Glutamatergic neuron (in vitro differentiated cells): ENCODE measurements at regions not wholly inside any gene's neighbourhood (a gene's known extent, or its start where the extent isn't known, plus 50 kb on each side); places are given as distances from the start of the nearest gene placed in this dataset.

Experiments used
- DNase-seq: peaks from one replicate; pipeline ENCODE4 v3.0.0; 2022
- H3K27ac Mint-ChIP-seq: one replicate; pipeline ENCODE4 v1.8.0; 2020; ENCODE audit warnings: mild to moderate bottlenecking, mixed read lengths, inconsistent platforms; ENCODE audit not compliant: unreplicated experiment
- H3K27me3 Mint-ChIP-seq: one replicate; pipeline ENCODE4 v1.8.0; 2020; ENCODE audit warnings: mild to moderate bottlenecking, moderate library complexity, mixed read lengths, inconsistent platforms; ENCODE audit not compliant: unreplicated experiment
- H3K36me3 Mint-ChIP-seq: one replicate; pipeline ENCODE4 v1.8.0; 2020; ENCODE audit warnings: mild to moderate bottlenecking, mixed read lengths, inconsistent platforms; ENCODE audit not compliant: unreplicated experiment
- H3K4me1 Mint-ChIP-seq: one replicate; pipeline ENCODE4 v1.8.0; 2020; ENCODE audit warnings: mild to moderate bottlenecking, low read depth, mixed read lengths, inconsistent platforms; ENCODE audit not compliant: unreplicated experiment
- H3K4me3 Mint-ChIP-seq: one replicate; pipeline ENCODE4 v1.8.0; 2020; ENCODE audit warnings: mild to moderate bottlenecking, mixed read lengths, inconsistent platforms; ENCODE audit not compliant: unreplicated experiment
- H3K9me3 Mint-ChIP-seq: one replicate; pipeline ENCODE4 v1.8.0; 2020; ENCODE audit warnings: mild to moderate bottlenecking, moderate library complexity, mixed read lengths, inconsistent platforms; ENCODE audit not compliant: unreplicated experiment
- TF ChIP-seq, protein P1 (sequence below): fragments of 200-600 bp; sonication (generic); IDR thresholded peaks from one replicate; pipeline ENCODE4 v1.5.0; 2021; ENCODE audit not compliant: partially characterized antibody, unreplicated experiment

- Mint-ChIP-seq H3K4me3 (no peak overlapping the region), H3K27ac (no peak overlapping the region), H3K36me3 (peaks cover 4% of the 10 kb centered on the region), H3K4me1 (no peaks in the 10 kb centered on the region), H3K27me3 (peaks cover 9% of the 10 kb centered on the region), H3K9me3 (peaks cover 19% of the 10 kb centered on the region)
- TF ChIP-seq, protein P1, sequence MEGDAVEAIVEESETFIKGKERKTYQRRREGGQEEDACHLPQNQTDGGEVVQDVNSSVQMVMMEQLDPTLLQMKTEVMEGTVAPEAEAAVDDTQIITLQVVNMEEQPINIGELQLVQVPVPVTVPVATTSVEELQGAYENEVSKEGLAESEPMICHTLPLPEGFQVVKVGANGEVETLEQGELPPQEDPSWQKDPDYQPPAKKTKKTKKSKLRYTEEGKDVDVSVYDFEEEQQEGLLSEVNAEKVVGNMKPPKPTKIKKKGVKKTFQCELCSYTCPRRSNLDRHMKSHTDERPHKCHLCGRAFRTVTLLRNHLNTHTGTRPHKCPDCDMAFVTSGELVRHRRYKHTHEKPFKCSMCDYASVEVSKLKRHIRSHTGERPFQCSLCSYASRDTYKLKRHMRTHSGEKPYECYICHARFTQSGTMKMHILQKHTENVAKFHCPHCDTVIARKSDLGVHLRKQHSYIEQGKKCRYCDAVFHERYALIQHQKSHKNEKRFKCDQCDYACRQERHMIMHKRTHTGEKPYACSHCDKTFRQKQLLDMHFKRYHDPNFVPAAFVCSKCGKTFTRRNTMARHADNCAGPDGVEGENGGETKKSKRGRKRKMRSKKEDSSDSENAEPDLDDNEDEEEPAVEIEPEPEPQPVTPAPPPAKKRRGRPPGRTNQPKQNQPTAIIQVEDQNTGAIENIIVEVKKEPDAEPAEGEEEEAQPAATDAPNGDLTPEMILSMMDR: no peak
- no peak for DNase-seq
Measured at GRCh38 chr22:49372111-49372529, 455.6 kb downstream of the BRD1 start.

GRCh38 chr22:49371325-49372110, 456.2 kb downstream of the BRD1 start:
- Mint-ChIP-seq H3K9me3 (peaks cover 19% of the 10 kb centered on the region), H3K27ac (no peak overlapping the region), H3K27me3 (peaks cover 9% of the 10 kb centered on the region), H3K36me3 (peaks cover 4% of the 10 kb centered on the region), H3K4me1 (no peaks in the 10 kb centered on the region), H3K4me3 (no peak overlapping the region)
- TF ChIP-seq, protein P1: no peak
- no peak for DNase-seq

DNA sequence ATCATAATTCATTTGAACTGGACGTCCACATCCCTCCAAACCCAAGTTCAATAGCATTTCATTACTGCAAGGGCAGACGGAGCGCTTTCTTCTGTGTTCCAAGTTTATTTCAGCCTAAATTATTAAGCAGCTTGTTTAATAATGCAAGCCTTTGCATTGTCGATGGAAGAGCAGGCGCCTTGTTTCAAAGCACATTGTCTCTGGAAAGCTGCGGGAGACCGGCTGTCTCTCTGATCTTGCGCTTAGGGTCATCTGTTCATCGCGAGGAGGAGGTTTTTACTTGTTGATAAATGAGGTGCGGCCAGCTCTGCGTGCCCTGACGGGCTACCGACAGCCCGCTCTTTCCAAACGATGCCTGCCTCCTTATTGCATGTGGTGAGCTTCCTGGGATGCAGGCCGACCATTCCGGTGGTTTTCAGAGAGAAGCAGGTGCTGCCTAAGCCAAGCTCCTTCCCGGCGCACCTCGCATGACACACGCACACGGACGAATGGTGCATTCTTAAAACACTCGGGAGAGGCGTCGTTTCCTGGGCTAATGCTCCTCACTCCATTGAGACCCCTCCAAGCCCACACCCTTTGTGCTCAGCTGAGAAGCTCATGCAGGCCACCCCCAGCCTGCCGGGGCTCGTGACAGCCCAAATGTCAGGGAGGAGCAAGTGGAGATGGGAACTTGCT, 456.9 kb downstream of the BRD1 start:
- no peak for DNase-seq
- Mint-ChIP-seq H3K9me3 (peaks cover 22% of the 10 kb centered on the region), H3K27ac (no peak overlapping the region), H3K4me1 (no peaks in the 10 kb centered on the region), H3K36me3 (peaks cover 6% of the 10 kb centered on the region), H3K4me3 (no peak overlapping the region), H3K27me3 (peaks cover 9% of the 10 kb centered on the region)
- TF ChIP-seq, protein P1: no peak

GRCh38 chr22:49369726-49370626, 457.7 kb downstream of the BRD1 start:
- TF ChIP-seq, protein P1: no peak
- peaks cover 13% of the 10 kb centered on the region for H3K27me3 Mint-ChIP-seq
- no peak overlapping the region for H3K4me3 Mint-ChIP-seq
- H3K36me3 Mint-ChIP-seq: peaks cover 9% of the 10 kb centered on the region
- no peak overlapping the region for H3K27ac Mint-ChIP-seq
- H3K9me3 Mint-ChIP-seq: peaks cover 27% of the 10 kb centered on the region
- DNase-seq: no peak
- no peaks in the 10 kb centered on the region for H3K4me1 Mint-ChIP-seq
